ENCODE measurements at regions not wholly inside any gene's neighbourhood (a gene's known extent, or its start where the extent isn't known, plus 50 kb on each side); places are given as distances from the start of the nearest gene placed in this dataset.

GRCh38 chr5:125283372-125283771 lies 536.9 kb upstream of the ZNF608 start:
- no peak for DNase-seq (ENCODE audit: low read depth)

GRCh38 chr5:125286271-125286670 lies 539.8 kb upstream of the ZNF608 start:
- no peak for DNase-seq (ENCODE audit: low read depth)

DNA sequence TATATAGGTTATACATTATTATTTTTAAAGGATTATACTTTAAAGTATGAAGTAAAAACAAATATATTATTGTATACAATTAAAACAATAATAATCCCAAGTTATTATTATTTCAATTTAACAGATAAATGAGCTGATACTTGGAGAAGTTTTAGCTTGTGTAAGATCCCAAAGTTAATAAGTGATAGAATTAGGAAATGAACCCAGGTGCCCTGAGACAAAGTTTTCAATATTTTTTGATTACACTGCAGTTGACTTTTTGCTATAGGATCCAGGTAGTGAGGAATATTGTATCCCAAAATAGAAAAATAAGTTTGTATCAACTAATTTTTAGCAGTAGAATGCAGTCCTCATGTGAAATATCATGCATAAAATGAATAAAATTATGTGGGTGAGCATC lies 543.2 kb upstream of the ZNF608 start:
- no peak for DNase-seq (ENCODE audit: low read depth)

DNA sequence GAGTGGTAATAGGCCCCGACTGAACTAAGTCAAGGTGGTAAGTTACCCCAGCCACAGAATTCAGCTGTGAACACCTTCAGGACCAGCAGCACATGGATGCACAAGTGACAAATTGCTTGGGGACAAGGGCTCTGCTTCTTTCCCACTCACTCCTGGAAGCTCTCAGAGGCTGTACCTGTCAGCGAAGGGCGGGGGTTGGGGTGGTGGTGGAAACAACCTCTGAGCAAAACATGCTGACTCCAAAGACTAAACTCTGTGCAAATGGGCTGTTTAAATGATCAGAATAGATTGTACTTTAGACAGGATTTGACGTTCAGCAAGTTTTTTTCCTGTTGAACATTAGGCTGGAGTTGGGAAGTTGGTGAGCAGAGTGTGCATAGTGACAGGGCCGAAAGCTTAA lies 544.5 kb upstream of the ZNF608 start:
- DNase-seq (ENCODE audit: low read depth): no peak

DNA sequence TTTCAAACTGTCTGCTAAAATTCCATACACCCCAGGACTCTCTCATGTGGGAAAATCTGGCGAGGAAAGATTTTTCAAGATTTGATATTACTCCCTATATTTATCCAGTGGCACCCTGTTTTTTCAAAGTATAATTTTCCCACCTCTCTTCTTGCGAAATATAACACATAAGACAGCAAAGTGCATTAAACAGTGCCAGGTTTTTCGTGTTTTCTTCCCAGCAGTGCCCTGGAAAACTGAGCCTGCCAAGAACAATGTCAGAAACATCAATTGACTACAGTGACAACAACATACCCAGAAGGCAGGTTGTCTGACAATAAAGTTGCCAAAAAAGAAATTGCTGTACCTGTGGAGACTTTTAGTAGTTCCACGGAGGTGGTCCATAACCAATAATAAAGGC lies 545.0 kb upstream of the ZNF608 start:
- DNase-seq (ENCODE audit: low read depth): no peak

DNA sequence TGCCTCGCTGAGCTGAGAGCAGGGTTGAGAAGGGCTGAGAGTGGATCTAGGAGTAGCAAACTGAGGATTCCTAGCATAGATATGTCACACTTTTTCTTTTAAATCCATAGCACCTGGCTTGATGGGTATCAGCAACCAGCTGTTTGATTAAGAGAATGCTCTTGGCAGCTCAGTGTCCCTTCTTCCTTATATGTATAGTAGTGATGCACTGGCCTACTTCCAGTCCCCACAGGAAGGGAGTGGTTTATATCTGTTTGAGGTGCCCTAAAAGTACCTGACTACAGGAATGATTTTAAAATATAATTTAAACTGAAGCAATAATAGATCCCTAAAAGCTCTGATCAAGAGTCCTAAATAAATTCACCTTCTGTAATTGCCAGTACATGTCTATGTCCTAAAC lies 546.8 kb upstream of the ZNF608 start:
- no peak for DNase-seq (ENCODE audit: low read depth)

DNA sequence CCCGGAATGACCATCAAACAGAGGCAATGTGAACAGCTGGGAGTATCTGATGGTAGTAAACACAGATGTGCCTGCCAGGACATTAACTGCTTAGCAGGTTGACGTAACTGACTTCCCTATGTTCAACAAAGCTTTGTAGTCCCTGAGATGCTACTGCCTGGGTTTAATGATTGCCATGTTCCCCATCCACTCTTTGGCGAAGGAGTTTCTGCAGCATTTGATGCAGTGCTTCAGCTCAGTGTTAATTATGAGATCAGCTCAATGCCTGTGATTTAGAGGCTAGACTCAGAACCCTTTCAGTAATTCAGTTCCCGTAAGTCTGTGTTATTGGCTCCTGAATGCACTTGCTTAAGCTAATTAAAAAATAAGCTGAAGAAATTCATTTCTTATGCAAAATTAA lies 547.3 kb upstream of the ZNF608 start:
- DNase-seq (ENCODE audit: low read depth): no peak

DNA sequence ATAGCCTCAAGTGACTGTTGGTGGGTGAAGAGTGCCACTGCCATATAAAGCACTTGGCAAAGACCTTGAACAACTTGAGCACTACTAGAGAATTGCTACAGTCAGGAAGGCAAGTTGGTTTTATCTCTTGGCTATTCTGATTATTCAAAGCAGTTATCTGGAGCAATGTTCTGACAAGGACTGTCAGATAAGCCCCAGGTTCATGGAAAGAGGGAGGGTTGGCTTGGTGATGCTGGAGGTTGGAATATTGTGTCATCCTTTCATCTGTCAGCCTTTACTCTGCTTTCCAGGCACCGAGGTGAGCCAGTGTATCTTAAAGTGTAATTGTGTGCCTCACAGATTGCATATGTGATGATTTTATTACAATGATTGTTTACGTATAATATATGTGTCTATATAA lies 548.4 kb upstream of the ZNF608 start:
- DNase-seq (ENCODE audit: low read depth): peak; percentile 57

GRCh38 chr5:125295405-125295872 lies 549.0 kb upstream of the ZNF608 start:
- peak; percentile 25 for DNase-seq (ENCODE audit: low read depth)

DNA sequence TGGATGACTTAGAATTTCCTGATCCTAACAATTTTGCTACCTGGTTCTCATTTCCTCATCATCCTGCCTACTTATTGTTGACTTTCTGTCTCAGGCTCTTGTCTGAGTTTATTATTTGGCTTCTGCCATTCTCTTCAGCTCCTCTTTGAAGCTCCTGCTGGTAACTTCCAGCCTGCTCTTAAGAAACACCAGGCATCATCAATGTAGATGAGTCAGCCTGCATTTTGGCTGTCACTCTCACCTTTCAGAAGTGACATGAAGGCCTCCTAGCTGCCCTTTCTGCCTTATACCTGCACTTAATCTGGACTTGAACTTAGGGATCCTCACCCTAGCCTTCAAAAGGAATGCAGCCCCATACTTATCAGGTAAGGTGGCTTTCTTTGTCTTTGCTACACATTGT lies 551.8 kb upstream of the ZNF608 start:
- DNase-seq (ENCODE audit: low read depth): no peak

DNA sequence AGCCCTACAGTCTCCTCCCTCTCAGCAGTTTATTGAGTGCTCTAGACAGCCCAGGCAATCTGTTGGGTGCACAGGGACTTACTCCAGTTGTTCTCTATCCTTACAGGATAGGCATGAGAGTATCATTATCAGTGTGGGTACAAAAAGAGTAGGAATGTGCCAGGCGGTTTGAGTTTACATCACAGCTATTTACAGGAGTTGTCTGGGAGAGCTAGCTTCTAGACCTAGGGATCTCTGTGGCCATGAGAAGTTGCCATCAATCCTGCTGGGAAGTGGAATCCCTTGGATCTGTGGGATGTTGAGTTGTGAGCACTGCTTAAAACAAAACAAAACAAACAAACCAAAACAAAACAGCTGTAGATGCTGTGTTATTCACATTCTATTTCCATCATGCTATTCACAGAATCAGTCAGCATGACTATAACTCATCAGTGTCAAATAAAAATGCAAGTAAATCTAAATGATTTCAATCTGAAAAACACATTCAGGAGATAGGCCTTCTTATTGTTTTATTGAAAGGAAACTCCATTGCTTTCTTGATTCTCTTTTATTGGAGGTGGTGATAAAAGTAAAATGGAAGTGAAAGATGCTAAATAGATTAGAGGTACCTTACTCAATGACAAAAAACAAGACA lies 552.4 kb upstream of the ZNF608 start:
- DNase-seq (ENCODE audit: low read depth): peak; percentile 73

- DNase-seq (ENCODE audit: low read depth): no peak
Observed at GRCh38 chr5:125301711-125302110, 555.3 kb upstream of the ZNF608 start.

DNA sequence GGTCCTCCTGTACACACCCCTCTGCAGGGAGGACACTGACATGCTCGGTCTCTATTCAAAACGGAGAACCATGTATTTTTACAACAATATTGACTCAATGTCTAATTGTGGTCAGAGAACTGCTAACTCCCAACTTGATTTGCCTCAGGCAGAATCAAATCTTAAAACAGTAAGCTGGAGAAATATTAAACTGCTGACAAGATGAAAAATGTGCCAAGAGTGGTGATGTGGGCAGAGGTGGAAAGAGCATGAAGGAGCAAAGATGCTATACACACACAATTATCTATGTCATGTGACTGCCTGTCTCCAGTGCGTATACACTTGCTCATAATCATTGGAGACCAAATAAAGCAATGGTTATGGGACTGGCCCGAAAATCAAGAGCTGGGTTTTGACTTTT lies 556.1 kb upstream of the ZNF608 start:
- DNase-seq (ENCODE audit: low read depth): no peak

- no peak for DNase-seq (ENCODE audit: low read depth)
Observed at GRCh38 chr5:125306741-125307140, 560.3 kb upstream of the ZNF608 start.

GRCh38 chr5:125310749-125311148 lies 564.3 kb upstream of the ZNF608 start:
- peak; percentile 14 for DNase-seq (ENCODE audit: low read depth)

- peak; percentile 87 for DNase-seq (ENCODE audit: low read depth)
Observed at GRCh38 chr5:125311743-125312142, 565.3 kb upstream of the ZNF608 start.

DNA sequence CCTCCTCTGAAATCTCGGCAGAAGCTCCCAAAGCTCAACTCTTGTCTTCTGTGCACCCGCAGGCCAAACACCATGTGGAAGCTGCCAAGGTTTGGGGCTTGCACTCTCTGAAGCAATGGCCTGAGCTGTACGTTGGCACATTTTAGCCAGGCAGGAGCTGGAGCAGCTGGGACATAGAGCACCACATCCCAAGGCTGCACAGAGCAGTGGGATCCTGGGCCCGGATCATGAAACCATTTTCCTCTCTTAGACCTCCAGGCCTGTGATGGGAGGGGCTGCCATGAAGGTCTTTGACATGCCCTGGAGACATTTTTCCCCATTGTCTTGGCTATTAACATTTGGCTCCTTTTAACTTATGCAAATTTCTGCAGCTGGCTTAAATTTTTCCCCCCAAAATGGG lies 567.1 kb upstream of the ZNF608 start:
- DNase-seq (ENCODE audit: low read depth): no peak

- no peak for DNase-seq (ENCODE audit: low read depth)
Observed at GRCh38 chr5:125315306-125315705, 568.9 kb upstream of the ZNF608 start.

- DNase-seq (ENCODE audit: low read depth): peak; percentile 51
Observed at GRCh38 chr5:125316391-125316790, 570.0 kb upstream of the ZNF608 start.

DNA sequence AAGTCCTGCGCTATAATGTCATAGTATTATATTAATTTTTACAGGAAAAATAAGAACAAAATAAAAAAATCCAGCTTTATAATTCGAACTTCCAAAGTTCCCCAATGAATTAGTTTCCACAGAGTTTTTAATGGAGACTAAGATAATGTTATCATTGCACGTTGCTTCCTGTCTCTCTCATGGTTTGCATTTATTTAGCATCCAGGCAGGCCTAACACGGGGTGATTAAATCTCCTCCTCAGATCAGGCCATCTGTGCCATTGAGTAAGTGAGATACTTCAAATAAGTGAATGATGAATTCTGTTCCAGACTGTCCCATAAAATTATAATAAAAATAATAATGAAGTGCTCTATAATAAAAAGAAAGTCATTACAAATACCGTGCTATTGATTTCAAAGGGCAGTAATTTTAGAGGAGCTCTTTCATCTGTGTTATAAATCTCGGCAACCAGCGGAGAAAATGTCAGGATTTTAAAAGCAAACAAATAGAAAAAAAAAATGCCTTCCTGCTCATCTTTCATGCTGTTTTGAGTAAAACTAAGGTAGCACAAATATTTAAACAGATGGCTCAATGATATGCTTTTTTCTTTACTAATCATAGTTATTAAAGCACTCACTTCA lies 570.6 kb upstream of the ZNF608 start:
- no peak for DNase-seq (ENCODE audit: low read depth)

- DNase-seq (ENCODE audit: low read depth): no peak
Observed at GRCh38 chr5:125317536-125317995, 571.1 kb upstream of the ZNF608 start.

GRCh38 chr5:125321654-125322053 lies 575.2 kb upstream of the ZNF608 start:
- DNase-seq (ENCODE audit: low read depth): no peak

DNA sequence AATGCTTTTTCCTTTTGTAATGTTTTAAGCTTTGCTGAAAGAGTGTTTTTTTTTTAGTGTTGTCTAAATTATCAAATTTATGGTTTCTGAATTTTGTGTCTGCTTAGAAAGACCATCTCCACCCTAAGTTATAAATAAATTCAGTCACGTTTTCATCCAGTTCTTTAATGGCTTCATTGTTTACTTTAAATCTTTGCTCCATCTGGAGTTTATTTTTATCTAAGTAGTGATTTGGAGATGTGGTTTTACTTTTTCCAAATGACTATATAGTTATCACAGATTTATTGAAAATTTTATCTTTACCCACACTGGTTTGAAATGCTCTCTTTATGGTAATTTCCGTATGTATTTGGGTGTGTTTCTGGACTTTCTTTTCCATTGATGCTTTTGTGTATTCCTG lies 577.2 kb upstream of the ZNF608 start:
- DNase-seq (ENCODE audit: low read depth): no peak

Measured in amniotic epithelial cell (primary cell).